Testis (tissue), 2 donors: ENCODE measurements at regions not wholly inside any gene's neighbourhood (a gene's known extent, or its start where the extent isn't known, plus 50 kb on each side); places are given as distances from the start of the nearest gene placed in this dataset.

ENCODE experiments used
- POLR2A ChIP-seq: fragments of 450-650 bp; IDR thresholded peaks from one replicate; pipeline ENCODE4 v1.6.1; 2017; ENCODE audit warnings: antibody characterized with exemption, mild to moderate bottlenecking, moderate library complexity
- TF ChIP-seq, protein P1 (sequence below), 3 experiments: fragments of 450-650 bp in 2 of 3; fragments of 200-600 bp in 1 of 3; sonication (generic) in 1 of 3; IDR thresholded peaks; one replicate each; pipeline ENCODE4 v1.5.1; 2016 to 2019; ENCODE audit warnings: antibody characterized with exemption in 3 of 3, mild to moderate bottlenecking in 2 of 3, moderate library complexity in 1 of 3

DNA sequence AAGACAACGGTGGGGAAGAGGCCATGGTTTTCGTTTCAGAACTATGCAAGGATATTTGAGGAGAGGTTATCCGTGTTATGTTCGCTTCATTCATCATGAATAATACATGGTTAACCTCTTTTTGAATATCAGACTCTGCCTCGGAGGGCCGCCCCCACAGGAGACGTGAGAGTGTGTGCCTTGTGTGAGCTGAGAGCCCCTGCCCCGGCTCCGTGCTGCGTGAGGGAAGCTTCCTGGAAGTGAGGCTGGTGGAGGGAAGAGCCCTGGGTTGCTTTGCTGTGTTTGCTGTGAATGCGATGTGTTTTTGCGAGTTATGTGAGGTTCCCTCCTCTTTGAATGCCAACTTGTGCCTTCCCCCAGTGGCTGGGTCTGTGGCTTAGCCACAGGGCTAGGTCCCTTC is 146.0 kb upstream of the RTL1 start:
- TF ChIP-seq, protein P1, sequence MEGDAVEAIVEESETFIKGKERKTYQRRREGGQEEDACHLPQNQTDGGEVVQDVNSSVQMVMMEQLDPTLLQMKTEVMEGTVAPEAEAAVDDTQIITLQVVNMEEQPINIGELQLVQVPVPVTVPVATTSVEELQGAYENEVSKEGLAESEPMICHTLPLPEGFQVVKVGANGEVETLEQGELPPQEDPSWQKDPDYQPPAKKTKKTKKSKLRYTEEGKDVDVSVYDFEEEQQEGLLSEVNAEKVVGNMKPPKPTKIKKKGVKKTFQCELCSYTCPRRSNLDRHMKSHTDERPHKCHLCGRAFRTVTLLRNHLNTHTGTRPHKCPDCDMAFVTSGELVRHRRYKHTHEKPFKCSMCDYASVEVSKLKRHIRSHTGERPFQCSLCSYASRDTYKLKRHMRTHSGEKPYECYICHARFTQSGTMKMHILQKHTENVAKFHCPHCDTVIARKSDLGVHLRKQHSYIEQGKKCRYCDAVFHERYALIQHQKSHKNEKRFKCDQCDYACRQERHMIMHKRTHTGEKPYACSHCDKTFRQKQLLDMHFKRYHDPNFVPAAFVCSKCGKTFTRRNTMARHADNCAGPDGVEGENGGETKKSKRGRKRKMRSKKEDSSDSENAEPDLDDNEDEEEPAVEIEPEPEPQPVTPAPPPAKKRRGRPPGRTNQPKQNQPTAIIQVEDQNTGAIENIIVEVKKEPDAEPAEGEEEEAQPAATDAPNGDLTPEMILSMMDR (IDR thresholded peaks at IDR 0.05): no peak
- TF ChIP-seq POLR2A: no peak
